HG02938 (cell line): ENCODE measurements at regions not wholly inside any gene's neighbourhood (a gene's known extent, or its start where the extent isn't known, plus 50 kb on each side); places are given as distances from the start of the nearest gene placed in this dataset.
"Not testable (repeated sequence)": the region's sequence is repeated elsewhere in the genome, so short reads cannot be mapped to it uniquely, and the experiment has no call there.

Experiments
- ATAC-seq: cut with Tn5 transposase; IDR thresholded peaks from one replicate; pipeline ENCODE4 v1.9.1; 2021; ENCODE audit warnings: mild to moderate bottlenecking, moderate library complexity; ENCODE audit not compliant: unreplicated experiment

- no peak for ATAC-seq
Observed at GRCh38 chr16:56029026-56029425, 153.9 kb upstream of the CES5A start.

DNA sequence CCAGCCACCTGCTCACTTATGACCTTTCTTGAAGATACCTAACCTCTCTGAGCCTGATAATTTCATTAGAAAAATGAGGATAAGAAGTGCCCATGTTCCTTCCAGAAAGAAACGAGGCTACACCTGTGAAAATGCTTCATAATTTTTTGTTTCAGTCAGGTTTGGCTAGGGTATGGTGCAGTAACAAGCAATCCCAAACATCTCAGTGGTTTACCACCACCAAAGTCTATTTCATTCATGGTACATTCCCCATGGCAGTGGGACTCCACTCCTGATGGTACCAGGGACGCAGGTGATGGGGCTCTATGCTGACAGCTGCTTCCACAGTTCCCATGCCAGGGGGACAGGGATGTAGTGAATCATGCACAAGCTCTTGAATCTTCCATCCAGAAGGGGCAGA, 147.6 kb upstream of the CES5A start:
- ATAC-seq = no peak

DNA sequence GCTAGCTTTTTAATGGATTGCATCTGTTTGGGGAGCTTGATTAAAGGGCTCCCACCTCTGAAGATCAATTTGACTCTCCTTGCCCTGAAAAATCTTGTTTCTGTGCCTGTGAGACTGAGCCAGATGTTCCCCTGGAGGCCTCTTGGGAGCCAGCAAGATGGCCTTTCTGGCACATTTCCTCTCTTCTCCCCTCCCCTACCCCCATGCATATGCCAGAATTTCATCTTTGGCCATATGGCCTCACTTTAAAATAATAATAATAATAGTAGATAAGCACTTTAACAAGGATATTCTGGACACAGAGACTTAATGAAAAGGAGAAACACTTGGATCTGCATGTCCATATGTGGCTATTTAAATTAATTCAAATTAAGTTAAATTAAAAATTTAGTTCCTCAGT, 144.1 kb upstream of the CES5A start:
- no peak for ATAC-seq

- ATAC-seq = no peak
Observed at GRCh38 chr16:56013962-56014552, 138.9 kb upstream of the CES5A start.

- ATAC-seq = no peak
Observed at GRCh38 chr16:56012482-56012811, 137.3 kb upstream of the CES5A start.

DNA sequence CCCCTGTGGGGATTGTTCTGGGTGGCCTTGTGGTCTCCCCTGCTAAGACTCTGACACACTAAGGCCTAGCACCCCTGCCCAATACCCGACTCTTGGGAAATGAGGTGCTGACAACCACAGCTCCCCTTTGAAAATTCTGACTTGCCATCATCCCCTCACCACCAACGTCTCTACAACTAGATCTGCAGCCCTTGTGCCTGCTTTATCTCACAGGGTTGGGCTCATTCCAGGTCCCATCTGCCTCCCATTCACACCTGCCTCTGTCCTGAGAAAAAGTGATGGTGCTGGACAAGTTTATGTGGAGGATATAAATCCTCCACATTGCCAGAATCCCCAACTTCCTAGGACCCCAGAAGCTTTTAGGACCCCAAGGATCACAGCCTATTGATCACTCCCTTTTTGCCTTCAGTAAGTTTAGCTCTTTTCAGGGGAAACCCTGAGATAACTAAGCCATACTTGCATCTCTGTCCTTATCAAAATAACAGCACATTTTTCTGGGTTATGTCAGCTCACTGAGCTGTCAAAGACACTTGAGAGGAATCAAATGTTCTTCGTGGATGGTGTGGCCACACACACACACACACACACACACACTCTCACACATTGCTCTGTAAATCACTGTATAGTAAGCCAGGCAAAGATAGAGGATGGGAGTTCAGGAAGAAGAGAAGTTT, 136.8 kb upstream of the CES5A start:
- ATAC-seq = no peak

DNA sequence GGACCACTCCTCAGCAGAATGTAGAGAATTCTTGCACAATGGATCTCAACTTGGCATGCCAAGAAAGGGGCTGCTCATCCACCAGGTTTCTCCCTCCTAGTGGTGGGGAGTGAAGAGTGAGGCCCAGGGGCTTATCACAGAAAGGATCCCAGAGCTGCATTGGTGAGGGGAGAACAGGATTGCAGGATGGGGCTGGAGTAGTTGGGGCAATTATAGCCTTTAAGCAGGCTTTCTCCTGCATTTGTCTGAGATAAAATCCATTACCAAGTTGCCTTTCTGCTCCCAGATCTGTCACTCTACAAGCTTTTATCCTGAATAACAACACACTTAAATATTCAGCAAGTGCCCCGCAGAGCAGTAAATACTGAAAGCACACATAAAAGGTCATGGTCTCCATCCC, 130.8 kb upstream of the CES5A start:
- no peak for ATAC-seq

DNA sequence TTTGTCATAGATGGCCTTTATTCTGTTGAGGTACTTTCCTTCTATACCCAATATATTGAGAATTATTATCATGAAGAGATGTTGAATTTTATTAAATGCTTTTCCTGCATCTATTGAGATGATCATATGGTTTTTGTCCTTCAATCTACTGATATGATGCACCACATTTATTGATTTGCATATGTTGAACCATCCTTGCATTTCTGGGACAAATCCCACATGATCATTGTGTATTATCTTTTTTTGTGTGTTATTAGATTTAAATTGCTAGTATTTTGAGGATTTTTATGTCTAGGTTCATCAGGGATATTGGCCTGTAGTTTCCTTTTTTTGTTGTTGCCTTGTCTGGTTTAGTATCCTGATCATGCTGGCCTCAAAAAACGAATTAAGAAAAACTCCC, 124.5 kb upstream of the CES5A start:
- no peak for ATAC-seq

- ATAC-seq = no peak
Observed at GRCh38 chr16:55993088-55993487, 117.9 kb upstream of the CES5A start.

DNA sequence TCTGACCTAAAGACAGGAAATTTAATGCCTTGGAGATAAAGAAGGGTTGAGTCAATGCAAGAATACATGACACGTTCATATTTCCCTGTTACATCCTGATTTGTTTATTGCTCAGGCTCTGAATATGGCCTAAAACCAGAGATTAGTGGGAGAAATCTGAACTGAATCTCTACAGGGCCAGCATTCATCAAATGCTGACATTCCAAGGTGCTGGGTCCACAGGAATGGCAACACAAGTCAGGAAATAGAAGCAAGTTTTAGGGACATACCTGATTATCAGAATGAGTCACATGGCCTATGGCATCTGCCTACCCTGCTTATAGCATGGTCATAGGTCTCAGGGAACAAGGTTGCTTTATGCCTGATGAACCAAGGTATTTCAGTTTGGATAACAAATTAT, 117.4 kb upstream of the CES5A start:
- no peak for ATAC-seq

DNA sequence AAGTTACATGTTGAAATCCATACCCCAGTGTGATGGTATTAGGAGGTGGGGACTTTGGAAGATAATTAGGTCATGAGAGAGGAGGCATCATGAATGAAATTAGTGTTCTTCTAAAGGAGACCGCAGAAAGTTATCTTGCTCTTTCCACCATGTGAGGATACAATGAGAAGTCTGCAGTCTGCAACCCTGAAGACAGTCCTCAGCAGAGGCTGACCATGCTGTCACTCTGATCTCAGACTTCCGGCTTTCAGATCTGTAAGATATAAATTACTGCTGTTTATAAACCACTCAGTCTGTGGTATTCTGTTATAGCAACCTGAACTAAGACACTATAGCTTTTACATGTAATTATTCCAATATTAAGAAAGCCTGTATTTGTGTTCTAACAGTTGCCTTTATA, 116.7 kb upstream of the CES5A start:
- no peak for ATAC-seq

DNA sequence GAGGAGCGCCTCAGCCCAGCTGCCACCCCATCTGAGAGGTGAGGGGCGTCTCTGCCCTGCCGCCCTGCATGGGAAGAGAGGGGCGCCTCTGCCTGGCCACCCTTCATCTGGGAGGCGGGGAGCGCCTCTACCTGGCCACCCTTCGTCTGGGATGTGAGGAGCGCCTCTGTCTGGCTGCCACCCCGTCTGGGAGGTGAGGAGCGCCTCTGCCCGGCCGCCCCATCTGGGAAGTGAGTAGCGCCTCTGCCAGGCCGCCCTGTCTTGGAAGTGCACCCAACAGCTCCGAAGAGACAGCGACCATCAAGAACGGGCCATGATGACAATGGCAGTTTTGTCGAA, 114.4 kb upstream of the CES5A start:
- ATAC-seq = no peak

- not testable (repeated sequence) for ATAC-seq
Observed at GRCh38 chr16:55988850-55989568, 113.8 kb upstream of the CES5A start.

GRCh38 chr16:55988013-55988412, 112.8 kb upstream of the CES5A start:
- no peak for ATAC-seq

GRCh38 chr16:55982597-55982996, 107.4 kb upstream of the CES5A start:
- no peak for ATAC-seq

- ATAC-seq = no peak
Observed at GRCh38 chr16:55981557-55981956, 106.4 kb upstream of the CES5A start.

- ATAC-seq = no peak
Observed at GRCh38 chr16:55976815-55977214, 101.6 kb upstream of the CES5A start.

DNA sequence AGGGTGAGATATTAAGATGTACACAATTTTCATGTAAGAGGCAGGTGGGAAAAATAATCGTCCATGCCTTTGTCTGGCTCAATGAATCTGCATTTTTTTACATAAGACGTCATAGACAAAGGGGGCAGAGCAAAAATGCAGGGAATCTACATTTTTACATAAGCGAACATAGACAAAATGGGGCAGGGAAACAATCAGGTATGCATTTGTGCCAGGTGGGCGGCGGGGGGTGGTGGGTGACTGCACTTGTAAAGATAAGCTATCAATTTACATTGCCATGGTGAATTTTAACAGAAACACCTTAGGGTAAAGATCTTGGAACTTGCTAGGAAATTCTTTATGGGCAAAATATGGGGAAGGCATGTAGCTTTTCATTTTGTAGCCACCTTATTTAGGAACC, 96.3 kb upstream of the CES5A start:
- no peak for ATAC-seq

DNA sequence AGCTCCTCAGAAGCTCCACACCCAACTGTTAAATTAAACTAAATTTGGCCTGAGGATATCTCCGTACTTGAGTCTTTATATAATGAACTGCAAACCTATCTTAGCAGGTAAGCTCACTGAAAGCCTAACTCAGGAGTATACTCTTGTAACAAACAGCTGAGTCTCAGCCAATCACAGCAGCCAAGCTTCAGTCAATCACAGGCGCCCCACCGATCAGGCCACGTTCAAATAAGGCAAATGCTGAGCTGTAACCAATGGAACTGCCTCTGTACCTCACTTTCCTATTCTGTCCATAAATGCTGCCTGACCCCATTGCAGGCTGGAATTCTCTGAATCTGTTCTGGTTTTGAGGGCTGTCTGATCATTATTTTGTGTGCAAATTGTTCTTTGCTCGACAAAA, 93.0 kb upstream of the CES5A start:
- no peak for ATAC-seq

- ATAC-seq = no peak
Observed at GRCh38 chr16:55964923-55965475, 89.8 kb upstream of the CES5A start.

DNA sequence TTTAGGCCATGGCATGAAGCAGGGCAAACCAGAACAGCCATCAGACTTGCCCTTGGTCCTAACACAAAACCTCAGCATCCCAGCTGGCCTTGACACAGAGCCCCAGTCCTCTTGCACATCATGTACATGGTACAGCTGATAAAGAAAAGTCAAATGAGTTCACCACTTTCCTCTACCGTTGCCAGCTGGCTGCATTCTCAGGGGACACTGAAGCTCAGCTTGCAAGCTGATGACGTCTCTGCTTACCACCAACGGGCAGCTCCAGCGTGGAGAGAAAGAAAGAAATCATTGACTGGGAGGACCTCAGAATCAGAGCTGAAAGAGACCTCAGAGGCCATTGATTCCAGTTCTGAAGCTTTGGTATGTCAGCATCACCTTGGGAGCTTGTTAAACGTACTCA, 80.7 kb upstream of the CES5A start:
- no peak for ATAC-seq

DNA sequence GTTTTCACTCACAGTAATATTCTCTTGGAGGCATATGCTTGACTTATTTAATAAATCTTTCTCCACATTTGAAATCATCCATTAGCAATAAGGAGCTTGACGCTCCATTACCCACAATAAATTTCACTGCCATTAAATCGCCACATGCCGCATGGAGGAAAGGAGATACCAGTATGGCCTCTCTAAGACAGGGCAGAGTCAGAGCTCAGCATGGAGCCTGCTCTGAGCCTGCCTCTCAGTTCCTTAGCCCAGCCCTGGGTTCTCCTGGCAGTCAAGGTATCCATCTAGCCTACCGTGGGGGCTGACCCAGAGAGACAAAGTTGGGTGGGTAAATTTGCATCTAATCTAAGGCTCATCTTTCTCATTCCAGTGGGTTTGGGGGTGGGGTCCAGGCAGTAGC, 80.3 kb upstream of the CES5A start:
- ATAC-seq = no peak
